Natural killer cell (primary cell): ENCODE measurements at regions not wholly inside any gene's neighbourhood (a gene's known extent, or its start where the extent isn't known, plus 50 kb on each side); places are given as distances from the start of the nearest gene placed in this dataset.

Source experiments
- ATAC-seq, 3 donors: fragments of 150-1000 bp in 2 of 3; fragments of 200-7000 bp in 1 of 3; cut with Tn5 transposase; 1 replicate in 1 of 3; 2 replicates in 2 of 3; pipeline ENCODE4 v1.10.0; 2021; ENCODE audit warnings: mild to moderate bottlenecking in 2 of 3, moderate library complexity in 2 of 3
- DNase-seq, 2 donors: peaks; one replicate each; pipeline versions ENCODE4 v3.0.0 to v3.0.0-alpha.2; 2013 to 2021; ENCODE audit warnings: mixed read lengths in 1 of 2
- H3K27ac ChIP-seq: one replicate; pipeline ENCODE4 v1.5.1; 2013; ENCODE audit warnings: mild to moderate bottlenecking, low read length
- H3K27me3 ChIP-seq: one replicate; pipeline ENCODE4 v1.6.1; 2013; ENCODE audit warnings: low read length; ENCODE audit not compliant: control insufficient read depth, insufficient read depth
- H3K36me3 ChIP-seq: one replicate; pipeline ENCODE4 v1.6.1; 2013; ENCODE audit warnings: low read length; ENCODE audit not compliant: control insufficient read depth, insufficient read depth
- H3K4me1 ChIP-seq: one replicate; pipeline ENCODE4 v1.6.1; 2013; ENCODE audit warnings: low read length; ENCODE audit not compliant: control insufficient read depth, insufficient read depth
- H3K4me3 ChIP-seq: one replicate; pipeline ENCODE4 v1.5.1; 2013; ENCODE audit warnings: low read length
- H3K9me3 ChIP-seq: one replicate; pipeline ENCODE4 v1.6.1; 2013; ENCODE audit warnings: low read length; ENCODE audit not compliant: control insufficient read depth, insufficient read depth
- H3K27ac Mint-ChIP-seq, 2 donors: one replicate each; pipeline ENCODE4 v1.8.0; 2022; ENCODE audit warnings: mild to moderate bottlenecking in 2 of 2, mixed read lengths in 2 of 2, moderate library complexity in 1 of 2
- H3K27me3 Mint-ChIP-seq, 2 donors: one replicate each; pipeline ENCODE4 v1.8.0; 2022; ENCODE audit warnings: low read depth in 2 of 2, mixed read lengths in 2 of 2
- H3K36me3 Mint-ChIP-seq: one replicate; pipeline ENCODE4 v1.8.0; 2022; ENCODE audit warnings: mixed read lengths
- H3K4me1 Mint-ChIP-seq, 2 donors: one replicate each; pipeline ENCODE4 v1.8.0; 2022; ENCODE audit warnings: mixed read lengths in 2 of 2
- H3K4me3 Mint-ChIP-seq: one replicate; pipeline ENCODE4 v1.8.0; 2022; ENCODE audit warnings: mild to moderate bottlenecking, moderate library complexity, mixed read lengths
- H3K9me3 Mint-ChIP-seq, 2 donors: one replicate each; pipeline ENCODE4 v1.8.0; 2022; ENCODE audit warnings: mixed read lengths in 2 of 2
- CTCF ChIP-seq: fragments of 200-600 bp; IDR thresholded peaks from one replicate; pipeline ENCODE4 v1.8.0; 2022; ENCODE audit warnings: antibody characterized with exemption
- WGBS: methylation state at CpG from one replicate; pipeline ENCODE4 v1.1.7; 2013; ENCODE audit warnings: missing lambda C conversion rate; ENCODE audit not compliant: insufficient coverage; 5-methylcytosine and 5-hydroxymethylcytosine counted together
- intact Hi-C: fragments of 100-400 bp; cut with micrococcal nuclease; formaldehyde crosslinking; loops from one replicate; pipeline ENCODE4 v1.14.2; 2022

DNA sequence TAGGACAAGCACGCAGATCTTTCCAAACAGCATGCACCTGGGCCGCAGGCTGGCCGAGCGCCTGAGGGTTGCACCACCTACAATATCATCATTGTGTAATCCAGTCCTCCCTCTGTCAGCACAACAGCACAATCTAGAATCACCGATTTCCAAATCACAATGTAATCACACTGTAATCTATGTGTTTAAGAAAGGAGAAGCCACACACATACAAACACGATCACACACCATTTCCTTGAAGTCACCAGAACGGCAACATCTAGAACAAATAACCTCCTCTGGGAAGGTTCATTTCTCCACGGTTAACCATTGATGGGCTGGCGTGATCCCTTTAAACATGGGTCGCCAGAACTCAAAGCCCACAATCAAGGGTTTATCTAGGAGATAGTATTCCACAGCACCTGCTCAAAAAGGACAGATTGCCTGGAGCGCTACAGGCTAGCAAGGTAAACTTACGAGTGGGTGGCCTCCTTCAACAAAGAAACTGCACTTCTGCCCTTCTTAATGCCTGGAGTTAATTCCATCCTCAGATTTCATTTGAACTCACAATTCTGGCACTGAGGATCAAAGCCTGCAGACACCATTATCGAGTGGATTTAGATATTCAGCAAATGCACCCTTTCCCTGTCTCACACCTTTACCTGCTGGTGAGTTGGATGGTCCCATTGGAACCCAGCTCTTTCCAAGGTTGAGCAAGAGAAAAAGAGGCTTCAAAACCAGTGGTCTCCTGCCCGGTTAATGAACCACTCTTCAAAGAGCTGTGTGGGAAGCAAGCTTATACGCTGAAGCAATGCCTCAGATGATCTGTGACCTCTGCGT lies 83.8 kb upstream of the FOXQ1 start:
- 88% methylated on average over 16 of the region's 16 CpGs for WGBS
- intact Hi-C loops: no loop called here
- no peak for ATAC-seq
- Histone ChIP-seq H3K36me3 (no peaks in the 10 kb centered on the region), H3K27me3 (no peaks in the 10 kb centered on the region), H3K9me3 (no peaks in the 10 kb centered on the region), H3K4me3 (no peak overlapping the region), H3K27ac (no peak overlapping the region), H3K4me1 (no peaks in the 10 kb centered on the region)
- Mint-ChIP-seq H3K27ac (no peak overlapping the region), H3K27me3 (peaks cover 9 to 18% of the 10 kb centered on the region in 2 donors), H3K36me3 (no peaks in the 10 kb centered on the region), H3K4me1 (no peaks in the 10 kb centered on the region), H3K9me3 (no peaks in the 10 kb centered on the region), H3K4me3 (no peak overlapping the region)
- TF ChIP-seq CTCF: no peak
- no peak for DNase-seq

- H3K27me3 Mint-ChIP-seq: peaks cover 9 to 18% of the 10 kb centered on the region in 2 donors
- intact Hi-C loops: no loop called here
Observed at GRCh38 chr6:1227600-1227934, 84.3 kb upstream of the FOXQ1 start.

GRCh38 chr6:1226277-1227099 lies 85.4 kb upstream of the FOXQ1 start:
- Histone ChIP-seq H3K27ac (no peak overlapping the region), H3K27me3 (no peaks in the 10 kb centered on the region), H3K36me3 (no peaks in the 10 kb centered on the region), H3K4me1 (no peaks in the 10 kb centered on the region), H3K4me3 (no peak overlapping the region), H3K9me3 (no peaks in the 10 kb centered on the region)
- H3K36me3 Mint-ChIP-seq: no peaks in the 10 kb centered on the region
- DNase-seq: no peak
- no peaks in the 10 kb centered on the region for H3K9me3 Mint-ChIP-seq
- intact Hi-C loops: no loop called here
- no peak overlapping the region for H3K27ac Mint-ChIP-seq
- peaks cover 9 to 18% of the 10 kb centered on the region in 2 donors for H3K27me3 Mint-ChIP-seq
- 86% methylated on average over 18 of the region's 18 CpGs for WGBS
- TF ChIP-seq CTCF: no peak
- no peak for ATAC-seq
- no peak overlapping the region for H3K4me3 Mint-ChIP-seq
- H3K4me1 Mint-ChIP-seq: no peaks in the 10 kb centered on the region

More at GRCh38 chr6:1227600-1227934, 84.3 kb upstream of the FOXQ1 start:
- Histone ChIP-seq H3K27me3 (no peaks in the 10 kb centered on the region), H3K4me1 (no peaks in the 10 kb centered on the region), H3K9me3 (no peaks in the 10 kb centered on the region), H3K36me3 (no peaks in the 10 kb centered on the region), H3K27ac (no peak overlapping the region), H3K4me3 (no peak overlapping the region)
- Mint-ChIP-seq H3K27ac (no peak overlapping the region), H3K9me3 (no peaks in the 10 kb centered on the region), H3K4me3 (no peak overlapping the region), H3K36me3 (no peaks in the 10 kb centered on the region), H3K4me1 (no peaks in the 10 kb centered on the region)
- ATAC-seq: no peak
- TF ChIP-seq CTCF: no peak
- WGBS: 82% methylated on average over 3 of the region's 3 CpGs
- DNase-seq: no peak
